GM12878 (cell line): ENCODE measurements at regions not wholly inside any gene's neighbourhood (a gene's known extent, or its start where the extent isn't known, plus 50 kb on each side); places are given as distances from the start of the nearest gene placed in this dataset.

Experiments used
- ATF2 ChIP-seq: IDR thresholded peaks from 2 replicates; pipeline ENCODE4 v1.6.1; 2012; ENCODE audit warnings: low read length, inconsistent platforms
- BCL3 ChIP-seq: IDR thresholded peaks from 2 replicates; pipeline ENCODE4 v1.6.1; 2011; ENCODE audit warnings: borderline replicate concordance, low read depth, mild to moderate bottlenecking, moderate library complexity, low read length; ENCODE audit not compliant: insufficient read depth, poor library complexity, severe bottlenecking
- CBFB ChIP-seq: IDR thresholded peaks from 2 replicates; pipeline ENCODE4 v1.6.1; 2016; ENCODE audit warnings: antibody characterized with exemption, low read depth
- CBX5 ChIP-seq: sonication (generic); IDR thresholded peaks from 2 replicates; pipeline ENCODE4 v1.6.1; 2016; ENCODE audit warnings: low read depth, moderate library complexity, mild to moderate bottlenecking, inconsistent platforms
- CTCF ChIP-seq, 3 experiments: IDR thresholded peaks in 2 of 3; conservative IDR thresholded peaks in 1 of 3; 2 replicates each; pipeline ENCODE4 v1.5.1; 2011; ENCODE audit warnings: low read depth in 3 of 3, low read length in 3 of 3, mild to moderate bottlenecking in 3 of 3, control low read depth in 2 of 3, moderate library complexity in 2 of 3, inconsistent platforms in 1 of 3, mixed read lengths in 1 of 3; ENCODE audit not compliant: control insufficient read depth in 2 of 3, insufficient read depth in 1 of 3; ENCODE audit errors: extremely low read depth in 1 of 3
- E2F4 ChIP-seq: IDR thresholded peaks from 2 replicates; pipeline ENCODE4 v1.6.1; 2012; ENCODE audit warnings: low read depth, low read length, improper control_type of control experiment
- POLR2A ChIP-seq: IDR thresholded peaks from 2 replicates; pipeline ENCODE4 v1.6.1; 2011; ENCODE audit warnings: low read depth, mild to moderate bottlenecking, low read length
- SMC3 ChIP-seq: IDR thresholded peaks from 2 replicates; pipeline ENCODE4 v1.6.1; 2011; ENCODE audit warnings: low read length, improper control_type of control experiment, borderline replicate concordance
- ZNF24 ChIP-seq: fragments of 450-650 bp; IDR thresholded peaks from 2 replicates; pipeline ENCODE4 v1.6.1; 2017; ENCODE audit warnings: antibody characterized with exemption, mild to moderate bottlenecking
- ZNF687 ChIP-seq: fragments of 450-650 bp; IDR thresholded peaks from 2 replicates; pipeline ENCODE4 v1.6.1; 2017; ENCODE audit warnings: mild to moderate bottlenecking, moderate library complexity
- ZZZ3 ChIP-seq: IDR thresholded peaks from 2 replicates; pipeline ENCODE4 v1.6.1; 2011; ENCODE audit warnings: low read depth; ENCODE audit not compliant: control insufficient read depth, insufficient read length

GRCh38 chr10:3397231-3397630 is 224.6 kb upstream of the PITRM1 start:
- TF ChIP-seq ATF2 = no peak
- no peak for TF ChIP-seq SMC3
- no peak for TF ChIP-seq E2F4
- TF ChIP-seq CTCF (IDR thresholded peaks at IDR 0.05 in 2 of 3, conservative IDR thresholded peaks at IDR 0.05 in 1 of 3; ENCODE audit: control insufficient read depth in 2 of 3, extremely low read depth in 1 of 3, insufficient read depth in 1 of 3, low read depth in 3 of 3, low read length in 3 of 3) = no peak
- no peak for TF ChIP-seq CBFB
- TF ChIP-seq CBX5 = no peak
- no peak for TF ChIP-seq POLR2A
- TF ChIP-seq ZZZ3 = no peak
- no peak for TF ChIP-seq ZNF687
- no peak for TF ChIP-seq ZNF24
- TF ChIP-seq BCL3 = no peak
